Coronary artery (tissue), 2 donors: ENCODE measurements at regions not wholly inside any gene's neighbourhood (a gene's known extent, or its start where the extent isn't known, plus 50 kb on each side); places are given as distances from the start of the nearest gene placed in this dataset.

Experiments
- DNase-seq: peaks from one replicate; pipeline ENCODE4 v3.0.0-alpha.2; 2017; ENCODE audit warnings: low spot score
- H3K27ac ChIP-seq, 2 donors: fragments of 200-600 bp; sonication (generic); one replicate each; pipeline ENCODE4 v1.5.1; 2016 to 2019
- H3K4me3 ChIP-seq: fragments of 200-600 bp; sonication (generic); 2 replicates; pipeline ENCODE4 v1.5.1; 2016; ENCODE audit warnings: mild to moderate bottlenecking, moderate library complexity
- CTCF ChIP-seq: fragments of 200-600 bp; sonication (generic); IDR thresholded peaks from one replicate; pipeline ENCODE4 v1.5.1; 2019; ENCODE audit warnings: antibody characterized with exemption

GRCh38 chr11:116544721-116545120 is 228.1 kb downstream of the BUD13 start:
- TF ChIP-seq CTCF, result no peak
- DNase-seq, result peak; percentile 17

GRCh38 chr11:116543911-116544475 is 228.8 kb downstream of the BUD13 start:
- DNase-seq, result peak; percentile 8
- no peak for TF ChIP-seq CTCF
- Histone ChIP-seq H3K4me3 (no peak overlapping the region), H3K27ac (no peak overlapping the region)

More at GRCh38 chr11:116544721-116545120, 228.1 kb downstream of the BUD13 start:
- no peak overlapping the region for H3K4me3 ChIP-seq
- no peak overlapping the region for H3K27ac ChIP-seq

- DNase-seq, result peak; percentile 14
- Histone ChIP-seq H3K27ac (no peak overlapping the region), H3K4me3 (no peak overlapping the region)
- TF ChIP-seq CTCF, result no peak
These were observed 229.7 kb downstream of the BUD13 start for GRCh38 chr11:116543099-116543498.

DNA sequence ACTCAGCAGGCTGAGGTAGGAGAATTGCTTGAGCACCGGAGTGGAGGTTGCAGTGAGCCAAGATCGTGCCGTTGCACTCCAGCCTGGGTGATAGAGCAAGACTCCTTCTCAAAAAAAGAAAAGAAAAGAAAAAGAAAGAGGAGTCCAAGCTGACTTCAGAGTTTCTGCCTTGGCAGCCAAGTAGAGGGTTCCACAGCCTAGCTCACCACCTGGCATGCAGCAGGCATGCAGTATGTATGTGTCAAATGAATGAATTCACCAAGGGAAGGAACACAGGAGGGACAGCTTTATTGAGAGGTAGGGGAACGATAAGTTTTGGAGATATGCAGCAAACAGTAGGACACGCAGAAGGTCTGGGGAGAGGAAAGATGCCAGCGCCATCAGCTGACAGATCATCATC is 230.4 kb downstream of the BUD13 start:
- H3K27ac ChIP-seq, result no peak overlapping the region
- H3K4me3 ChIP-seq, result no peak overlapping the region
- peak; percentile 66 for DNase-seq
- no peak for TF ChIP-seq CTCF

DNA sequence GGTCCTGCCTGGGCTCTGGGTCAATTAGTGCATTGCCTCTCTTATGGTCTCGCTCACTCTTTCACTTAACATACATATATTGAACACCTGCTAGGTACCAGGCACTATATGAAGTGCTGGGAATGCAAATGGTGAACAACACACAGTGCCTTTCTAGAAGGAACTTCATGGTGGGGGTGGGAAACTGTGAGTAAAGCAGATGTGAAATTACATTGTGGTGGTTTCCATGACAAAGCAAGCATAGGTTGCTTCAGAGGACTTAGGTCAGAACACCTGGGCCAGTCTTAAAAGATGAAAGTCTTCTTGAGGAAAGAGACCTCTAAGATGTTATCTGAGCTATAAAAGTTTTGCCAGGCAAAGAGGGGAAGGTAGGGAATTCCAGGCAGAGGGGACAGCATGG is 231.3 kb downstream of the BUD13 start:
- H3K4me3 ChIP-seq, result no peak overlapping the region
- TF ChIP-seq CTCF, result no peak
- no peak for DNase-seq
- H3K27ac ChIP-seq, result no peak overlapping the region

- Histone ChIP-seq H3K27ac (no peak overlapping the region), H3K4me3 (no peak overlapping the region)
- TF ChIP-seq CTCF, result no peak
- DNase-seq, result peak; percentile 43
These were observed 232.0 kb downstream of the BUD13 start for GRCh38 chr11:116540645-116541304.

DNA sequence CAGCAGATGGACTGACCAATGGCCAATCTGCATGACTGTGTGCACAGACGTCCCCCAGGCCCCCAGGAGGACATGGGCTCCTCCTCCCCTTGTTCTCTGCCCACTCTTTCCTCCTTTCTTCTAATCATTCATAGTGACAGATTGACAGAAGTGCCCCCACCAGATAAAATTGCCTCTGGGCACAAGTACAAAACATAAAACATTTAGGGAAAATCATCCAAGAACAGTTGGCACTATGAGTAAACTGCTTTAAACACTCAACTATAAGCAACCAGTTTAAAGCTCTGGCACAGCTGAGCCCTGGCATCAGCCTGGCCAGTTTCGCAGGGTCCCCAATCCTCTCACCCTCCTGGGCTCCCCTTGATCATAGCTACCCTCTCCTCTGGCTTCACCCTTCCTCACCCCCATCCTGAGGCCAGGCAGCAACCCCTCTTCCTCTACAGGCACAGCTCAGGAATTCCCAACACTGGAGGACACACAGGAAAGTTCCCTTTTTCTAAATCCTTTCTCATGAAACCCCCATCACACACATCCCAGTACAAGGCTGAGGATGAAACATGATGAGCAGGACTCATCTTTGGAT is 232.9 kb downstream of the BUD13 start:
- DNase-seq, result peak; percentile 11
- no peak for TF ChIP-seq CTCF
- no peak overlapping the region for H3K27ac ChIP-seq
- H3K4me3 ChIP-seq, result no peak overlapping the region
